Activated CD8-positive, alpha-beta memory T cell treated with anti-CD3 and anti-CD28 coated beads, Interleukin-2, amount 50 U/mL, for 1 hour (primary cell): ENCODE measurements at regions not wholly inside any gene's neighbourhood (a gene's known extent, or its start where the extent isn't known, plus 50 kb on each side); places are given as distances from the start of the nearest gene placed in this dataset.
"Not testable (repeated sequence)": the region's sequence is repeated elsewhere in the genome, so short reads cannot be mapped to it uniquely, and the experiment has no call there.

Experiments used
- DNase-seq: peaks from one replicate; pipeline ENCODE4 v3.0.0-alpha.2; 2020; ENCODE audit errors: extremely low read depth

DNA sequence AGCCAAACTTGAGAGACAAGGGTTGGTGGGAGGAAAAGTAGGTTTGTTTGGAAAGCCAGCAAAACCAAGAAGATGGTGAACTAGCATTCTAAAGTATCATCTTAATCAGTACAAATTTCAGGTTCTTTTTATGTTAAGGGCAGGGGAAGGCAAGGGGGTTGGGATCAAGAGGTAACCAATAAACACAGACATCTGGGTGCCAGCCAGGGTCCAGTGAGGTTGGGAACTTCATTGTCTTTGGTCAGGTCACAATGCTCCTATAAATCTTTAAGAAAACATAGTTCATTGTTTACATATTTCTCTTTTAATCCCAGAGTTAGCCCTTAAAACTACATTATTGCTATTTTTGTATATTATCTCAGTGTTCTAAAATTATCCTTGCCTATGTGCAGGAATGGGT lies 126.2 kb upstream of the NR5A2 start:
- DNase-seq = no peak

- no peak for DNase-seq
Measured at GRCh38 chr1:199907361-199907760, 120.1 kb upstream of the NR5A2 start.

- no peak for DNase-seq
Measured at GRCh38 chr1:199909137-199909536, 118.4 kb upstream of the NR5A2 start.

GRCh38 chr1:199913318-199913717 lies 114.2 kb upstream of the NR5A2 start:
- DNase-seq = no peak

DNA sequence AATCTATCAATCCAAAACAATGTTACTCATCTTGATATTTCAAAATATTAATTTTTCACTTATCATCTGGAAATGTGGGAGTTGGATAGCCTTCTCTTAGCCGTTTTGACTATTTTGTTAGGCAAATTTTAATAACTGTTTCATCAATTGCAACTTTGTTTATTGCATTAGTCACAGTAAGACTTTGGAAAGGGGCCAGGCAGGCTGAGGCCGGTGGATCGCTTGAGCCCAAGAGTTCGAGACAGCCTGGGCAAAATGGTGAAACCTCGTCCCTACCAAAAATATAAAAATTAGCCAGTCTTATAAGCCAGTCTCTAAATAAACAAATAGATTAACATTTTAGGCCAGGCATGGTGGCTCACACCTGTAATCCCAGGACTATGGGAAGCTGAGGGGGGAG lies 113.0 kb upstream of the NR5A2 start:
- DNase-seq = no peak

DNA sequence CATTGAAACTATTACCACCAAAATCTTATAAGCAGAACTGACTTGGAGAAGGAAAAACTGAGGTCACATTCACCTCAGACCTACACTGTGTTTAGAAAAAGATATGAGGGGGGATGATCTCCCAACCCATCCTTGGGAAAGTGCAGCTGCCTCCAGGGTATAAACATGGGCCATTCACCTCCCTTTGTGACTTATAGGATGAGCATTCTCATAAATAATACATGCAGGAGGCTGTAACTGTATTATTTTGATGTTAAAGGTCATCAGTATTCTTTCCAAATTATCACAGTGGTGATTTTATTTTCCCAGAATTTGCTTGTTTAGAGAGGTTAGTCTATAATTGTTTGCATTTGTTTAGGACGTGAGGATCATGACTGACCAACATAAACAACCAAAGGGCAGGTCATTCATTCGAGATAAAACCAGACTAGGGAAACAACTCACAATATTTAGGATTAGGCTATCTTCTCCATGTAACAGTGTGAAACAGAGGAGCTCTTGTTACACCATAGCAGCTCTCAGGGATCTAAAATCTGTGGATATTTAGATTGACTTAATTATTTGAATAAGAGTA lies 109.2 kb upstream of the NR5A2 start:
- DNase-seq = no peak

GRCh38 chr1:199920635-199921034 lies 106.9 kb upstream of the NR5A2 start:
- DNase-seq = no peak

DNA sequence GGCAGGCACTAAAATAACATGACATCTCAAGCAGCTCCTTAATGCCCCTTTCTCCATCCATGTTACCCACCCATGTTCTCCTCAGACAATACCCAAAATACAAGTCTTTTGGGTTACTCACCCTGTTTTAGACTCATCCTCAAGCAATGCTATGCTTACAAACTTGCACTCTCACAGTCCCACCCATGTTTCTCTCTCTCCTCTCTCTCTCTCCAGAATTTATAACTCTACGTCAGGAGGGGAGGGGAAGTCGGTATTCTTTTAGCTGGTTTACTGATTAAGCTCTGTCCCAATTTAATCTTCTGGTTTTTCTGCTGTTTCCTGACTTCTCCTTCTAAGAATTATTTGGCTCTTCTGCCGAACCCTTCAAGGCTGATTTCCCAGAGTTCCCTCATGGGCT lies 98.0 kb upstream of the NR5A2 start:
- DNase-seq = no peak

DNA sequence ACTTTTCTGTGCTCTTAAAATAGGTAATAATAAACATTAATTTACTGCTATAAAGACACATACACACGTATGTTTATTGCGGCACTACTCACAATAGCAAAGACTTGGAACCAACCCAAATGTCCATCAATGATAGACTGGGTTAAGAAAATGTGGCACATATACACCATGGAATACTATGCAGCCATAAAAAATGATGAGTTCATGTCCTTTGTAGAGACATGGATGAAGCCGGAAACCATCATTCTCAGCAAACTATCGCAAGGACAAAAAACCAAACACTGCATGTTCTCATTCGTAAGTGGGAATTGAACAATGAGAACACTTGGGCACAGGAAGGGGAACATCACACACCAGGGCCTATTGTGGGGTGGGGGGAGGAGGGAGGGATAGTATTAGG lies 97.4 kb upstream of the NR5A2 start:
- not testable (repeated sequence) for DNase-seq

GRCh38 chr1:199931666-199932377 lies 95.7 kb upstream of the NR5A2 start:
- no peak for DNase-seq

GRCh38 chr1:199932462-199932861 lies 95.0 kb upstream of the NR5A2 start:
- DNase-seq = no peak

- no peak for DNase-seq
Measured at GRCh38 chr1:199936441-199936840, 91.1 kb upstream of the NR5A2 start.

DNA sequence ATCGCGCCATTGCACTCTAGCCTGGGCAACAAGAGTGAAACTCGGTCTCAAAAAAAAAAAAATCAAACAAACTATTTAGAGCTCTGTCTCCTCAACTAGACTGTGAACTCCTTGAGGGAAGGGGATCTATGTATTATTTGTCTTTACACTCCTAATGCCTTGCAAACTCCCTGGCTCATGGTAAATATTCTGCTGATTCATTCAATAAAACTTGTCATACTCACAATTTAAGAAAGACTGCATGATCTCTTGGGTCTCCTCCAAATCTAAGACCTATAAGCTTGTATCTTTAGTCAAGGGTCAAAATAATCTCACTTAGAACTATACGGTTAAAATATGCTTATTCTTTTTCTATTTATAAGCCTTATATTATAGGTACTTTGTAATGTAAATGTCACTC lies 90.3 kb upstream of the NR5A2 start:
- DNase-seq = no peak

- DNase-seq = no peak
Measured at GRCh38 chr1:199937661-199938060, 89.8 kb upstream of the NR5A2 start.

DNA sequence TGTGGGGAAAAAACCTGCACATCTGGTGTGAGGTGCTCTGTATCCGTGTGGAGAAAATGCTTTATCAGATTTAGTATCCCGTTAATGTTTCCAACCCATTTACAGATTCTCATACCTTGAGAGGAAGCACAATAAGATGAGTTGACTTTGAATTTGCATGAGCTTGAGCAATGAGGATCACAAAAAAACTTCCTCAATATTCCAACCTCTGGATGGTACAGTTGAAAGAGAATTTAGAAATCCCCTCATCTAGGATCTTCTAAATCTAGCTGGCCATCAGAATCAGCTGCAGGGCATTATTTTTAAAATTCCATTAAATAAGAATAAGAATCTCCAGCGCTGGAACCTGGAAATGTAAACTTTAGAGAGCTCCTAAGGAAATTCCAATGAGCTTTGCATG lies 82.5 kb upstream of the NR5A2 start:
- DNase-seq = no peak

- DNase-seq = no peak
Measured at GRCh38 chr1:199945591-199945990, 81.9 kb upstream of the NR5A2 start.

DNA sequence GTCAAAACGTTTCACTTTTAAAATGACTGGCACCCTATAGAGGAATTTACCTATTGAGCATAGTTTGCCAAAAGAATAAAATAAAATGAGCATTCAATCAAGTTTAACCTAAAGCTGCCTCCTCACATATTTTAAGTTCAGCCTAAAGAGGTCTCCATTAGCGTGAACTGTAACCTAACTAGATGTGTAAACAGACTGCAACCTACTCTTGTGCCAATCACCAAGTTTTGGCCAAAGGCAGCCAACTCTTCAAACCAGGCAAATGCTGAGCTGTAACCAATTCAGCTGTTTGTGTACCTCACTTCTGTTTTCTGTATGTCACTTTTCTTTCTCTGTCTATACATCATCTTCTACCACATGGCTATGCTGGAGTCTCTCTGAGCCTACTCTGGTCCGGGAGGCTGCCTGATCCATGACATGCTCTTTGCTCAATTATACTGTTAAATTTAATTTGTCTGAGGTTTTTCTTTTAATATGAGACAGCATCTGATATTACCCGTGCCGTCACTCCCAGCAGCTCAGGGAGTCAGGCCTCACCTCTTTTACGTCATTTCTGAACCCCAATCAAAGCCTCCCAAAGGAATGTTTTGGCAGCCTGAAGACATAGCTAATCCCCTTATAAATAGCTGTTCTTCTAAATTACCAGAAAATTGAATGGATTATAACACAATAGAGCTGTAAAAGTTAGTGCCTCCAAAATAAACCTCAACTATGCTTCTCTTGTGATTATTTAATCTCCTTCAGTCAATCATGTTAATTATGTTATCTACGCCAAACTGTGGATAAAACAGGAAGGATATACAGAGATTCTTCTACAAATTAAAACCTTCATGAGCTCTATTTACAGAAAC lies 81.0 kb upstream of the NR5A2 start:
- DNase-seq = no peak

GRCh38 chr1:199948587-199949280 lies 78.8 kb upstream of the NR5A2 start:
- no peak for DNase-seq

DNA sequence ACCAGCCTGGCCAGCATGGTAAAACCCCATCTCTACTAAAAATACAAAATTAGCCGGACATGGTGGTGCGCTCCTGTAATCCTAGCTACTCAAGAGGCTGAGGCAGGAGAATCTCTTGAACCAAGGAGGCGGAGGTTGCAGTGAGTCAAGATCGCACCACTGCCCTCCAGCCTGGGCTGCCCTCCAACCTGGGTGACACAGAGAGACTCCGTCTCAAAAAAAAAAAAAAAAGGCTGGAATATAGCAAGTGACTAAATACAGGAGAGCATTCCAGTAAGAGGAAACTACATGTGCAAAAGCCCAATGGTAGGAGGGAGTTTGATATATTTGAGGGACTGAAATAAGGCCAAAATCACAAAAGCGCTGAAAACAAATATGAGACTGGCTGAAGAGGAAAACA lies 76.5 kb upstream of the NR5A2 start:
- DNase-seq = not testable (repeated sequence)

- no peak for DNase-seq
Measured at GRCh38 chr1:199953651-199954050, 73.9 kb upstream of the NR5A2 start.

- DNase-seq = no peak
Measured at GRCh38 chr1:199954699-199955098, 72.8 kb upstream of the NR5A2 start.

DNA sequence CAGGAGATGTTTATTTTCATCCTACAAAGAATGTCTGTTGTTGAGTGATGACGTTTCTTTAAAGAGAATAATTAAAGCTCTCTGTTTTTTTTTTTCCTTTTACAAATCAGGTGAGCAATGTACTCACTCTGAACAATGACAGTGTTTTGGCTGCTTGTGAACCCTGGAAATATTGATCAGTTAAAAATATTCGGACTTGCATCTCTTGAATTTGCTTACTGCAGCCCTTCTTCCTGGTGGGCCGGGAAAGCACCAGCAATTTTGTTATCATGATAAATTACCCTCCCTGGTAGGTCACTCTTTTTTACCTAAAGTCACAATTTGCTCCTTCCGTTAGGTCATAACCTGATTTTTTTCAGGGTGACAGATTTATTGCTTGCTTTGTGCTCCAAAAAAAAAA lies 72.3 kb upstream of the NR5A2 start:
- DNase-seq = no peak
